ENCODE measurements at regions not wholly inside any gene's neighbourhood (a gene's known extent, or its start where the extent isn't known, plus 50 kb on each side); places are given as distances from the start of the nearest gene placed in this dataset.
"Not testable (repeated sequence)": the region's sequence is repeated elsewhere in the genome, so short reads cannot be mapped to it uniquely, and the experiment has no call there.

DNA sequence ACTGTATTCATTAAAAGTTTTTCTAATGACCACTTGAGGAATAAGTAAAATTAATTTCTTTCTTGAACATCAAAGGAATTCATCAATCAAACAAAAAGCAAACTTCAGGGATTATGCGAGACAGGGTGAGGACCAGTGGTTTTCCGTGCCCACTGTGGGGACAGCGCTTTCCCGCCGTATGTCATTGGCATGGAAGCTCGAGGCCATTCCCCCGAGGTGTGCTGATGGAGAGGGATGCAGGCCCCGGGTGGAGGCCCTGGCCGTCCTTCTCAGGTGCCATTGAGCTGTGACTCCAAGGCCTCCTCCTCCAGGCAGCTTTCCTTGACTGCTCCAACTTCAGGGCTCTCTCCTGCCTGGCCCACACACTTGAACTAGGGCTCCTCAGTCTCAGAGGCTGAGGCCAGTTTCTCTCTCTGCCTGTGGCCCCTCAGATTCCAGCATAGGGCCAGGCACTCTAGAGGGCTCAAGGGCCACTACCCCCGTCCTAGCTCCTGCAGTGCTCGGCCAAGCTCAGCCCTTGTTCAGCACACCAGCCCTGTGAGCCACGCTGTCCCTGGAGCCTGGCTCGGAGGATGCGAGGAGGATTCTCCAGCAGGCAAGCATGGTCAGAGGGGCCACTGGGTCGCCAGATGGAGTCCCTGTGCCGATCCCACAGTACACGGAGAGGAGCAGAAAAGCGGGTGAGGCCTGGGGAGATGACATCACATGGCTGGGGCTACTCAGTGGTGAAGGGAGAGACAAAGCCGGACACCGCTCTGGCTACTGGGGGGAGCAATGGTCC is 248.0 kb upstream of the SGCG start:
- H4K20me1 ChIP-seq (replicated peaks; ENCODE audit: control insufficient read depth, insufficient read depth, low read length); ATAC-seq; H3K4me3 ChIP-seq; H3K79me2 ChIP-seq (ENCODE audit: control insufficient read depth, insufficient read depth, low read length); H3K9me3 ChIP-seq (replicated peaks; ENCODE audit: control insufficient read depth, insufficient read depth, low read depth, low read length); H2AFZ ChIP-seq (ENCODE audit: low read depth, low read length); H3K9ac ChIP-seq (ENCODE audit: insufficient read depth in 1 of 2, low read depth in 2 of 2, low read length in 2 of 2); H3K27ac ChIP-seq (ENCODE audit: extremely low read depth, low read depth, low read length); FAIRE-seq; CTCF ChIA-PET (ENCODE audit: low intra/inter-chr PET ratio); DNase-seq (ENCODE audit: extremely low read depth in 1 of 4, low spot score in 3 of 4); POLR2A ChIA-PET; H3K9me1 ChIP-seq (ENCODE audit: control insufficient read depth, insufficient read depth, low read length); BruUV-seq (replicated peaks); H3K4me2 ChIP-seq (ENCODE audit: insufficient read depth, low read length); H3K27me3 ChIP-seq (ENCODE audit: control insufficient read depth in 2 of 2, insufficient read depth in 2 of 2, low read length in 2 of 2); intact Hi-C loops (cut with micrococcal nuclease); H3K36me3 ChIP-seq (ENCODE audit: control insufficient read depth, insufficient read depth, low read length); H3K4me1 ChIP-seq (replicated peaks in 1 of 2; ENCODE audit: control insufficient read depth in 2 of 2, insufficient read depth in 2 of 2, low read length in 2 of 2): not testable (repeated sequence)
- in situ Hi-C loops (cut with MboI): loop anchor here (10.0 kb wide), 1 partner anchor 1422 kb away; no protein-coding TSS in a partner anchor
- 43% methylated on average over 12 of the region's 20 CpGs for WGBS (ENCODE audit: insufficient coverage, low coverage, missing lambda C conversion rate)
- peak; percentile 29 for TF ChIP-seq ZFP36 (IDR thresholded peaks at IDR 0.05; ENCODE audit: low read depth, low read length, partially characterized antibody)

- 45% methylated on average over 7 of the region's 8 CpGs for WGBS (ENCODE audit: insufficient coverage, low coverage, missing lambda C conversion rate)
- H3K27ac ChIP-seq (ENCODE audit: extremely low read depth, low read depth, low read length): no peak overlapping the region
- no peaks in the 10 kb centered on the region for H3K9me1 ChIP-seq (ENCODE audit: control insufficient read depth, insufficient read depth, low read length)
- BruUV-seq (replicated peaks): no TSS peak
- TF ChIP-seq, protein P1, sequence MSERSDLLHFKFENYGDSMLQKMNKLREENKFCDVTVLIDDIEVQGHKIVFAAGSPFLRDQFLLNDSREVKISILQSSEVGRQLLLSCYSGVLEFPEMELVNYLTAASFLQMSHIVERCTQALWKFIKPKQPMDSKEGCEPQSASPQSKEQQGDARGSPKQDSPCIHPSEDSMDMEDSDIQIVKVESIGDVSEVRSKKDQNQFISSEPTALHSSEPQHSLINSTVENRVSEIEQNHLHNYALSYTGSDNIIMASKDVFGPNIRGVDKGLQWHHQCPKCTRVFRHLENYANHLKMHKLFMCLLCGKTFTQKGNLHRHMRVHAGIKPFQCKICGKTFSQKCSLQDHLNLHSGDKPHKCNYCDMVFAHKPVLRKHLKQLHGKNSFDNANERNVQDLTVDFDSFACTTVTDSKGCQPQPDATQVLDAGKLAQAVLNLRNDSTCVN (CRISPR knock-in tag; IDR thresholded peaks at IDR 0.05): peak; percentile 52; the same call in 1 of the 2 replicates
- TF ChIP-seq NR0B1 (IDR thresholded peaks at IDR 0.05; ENCODE audit: partially characterized antibody) (no peak), NRF1 (conservative IDR thresholded peaks at IDR 0.05 in 1 of 2, IDR thresholded peaks at IDR 0.05 in 1 of 2) (no peak)
- H3K4me2 ChIP-seq (ENCODE audit: insufficient read depth, low read length): no peak overlapping the region
- POLR2A ChIA-PET: no interaction called here
- in situ Hi-C loops (cut with MboI) (loop anchor here (10.0 kb wide), 1 partner anchor 1421 kb away; no protein-coding TSS in a partner anchor), intact Hi-C loops (cut with micrococcal nuclease) (no loop called here)
- peak; percentile 70 for FAIRE-seq
- H3K9ac ChIP-seq (ENCODE audit: insufficient read depth in 1 of 2, low read depth in 2 of 2, low read length in 2 of 2): no peak overlapping the region
- no peak for DNase-seq (ENCODE audit: extremely low read depth in 1 of 4, low spot score in 3 of 4)
- H3K27me3 ChIP-seq (ENCODE audit: control insufficient read depth in 2 of 2, insufficient read depth in 2 of 2, low read length in 2 of 2): no peaks in the 10 kb centered on the region
- H2AFZ ChIP-seq (ENCODE audit: low read depth, low read length): no peak overlapping the region
- H4K20me1 ChIP-seq (replicated peaks; ENCODE audit: control insufficient read depth, insufficient read depth, low read length): no peaks in the 10 kb centered on the region
- H3K79me2 ChIP-seq (ENCODE audit: control insufficient read depth, insufficient read depth, low read length): no peaks in the 10 kb centered on the region
- H3K4me1 ChIP-seq (replicated peaks in 1 of 2; ENCODE audit: control insufficient read depth in 2 of 2, insufficient read depth in 2 of 2, low read length in 2 of 2): no peaks in the 10 kb centered on the region
- ATAC-seq: no peak
- H3K36me3 ChIP-seq (ENCODE audit: control insufficient read depth, insufficient read depth, low read length): no peaks in the 10 kb centered on the region
- H3K4me3 ChIP-seq: no peak overlapping the region
- CTCF ChIA-PET (ENCODE audit: low intra/inter-chr PET ratio): no interaction called here
- H3K9me3 ChIP-seq (replicated peaks; ENCODE audit: control insufficient read depth, insufficient read depth, low read depth, low read length): no peaks in the 10 kb centered on the region
Measured at GRCh38 chr13:22933571-22934181, 247.1 kb upstream of the SGCG start.
